GM19467 (cell line): ENCODE measurements at regions not wholly inside any gene's neighbourhood (a gene's known extent, or its start where the extent isn't known, plus 50 kb on each side); places are given as distances from the start of the nearest gene placed in this dataset.
"Not testable (repeated sequence)": the region's sequence is repeated elsewhere in the genome, so short reads cannot be mapped to it uniquely, and the experiment has no call there.

Experiments used
- ATAC-seq: cut with Tn5 transposase; IDR thresholded peaks from one replicate; pipeline ENCODE4 v1.9.1; 2021; ENCODE audit warnings: mild to moderate bottlenecking, moderate library complexity; ENCODE audit not compliant: unreplicated experiment

GRCh38 chr9:75274781-75275180 lies 186.5 kb downstream of the OSTF1 start:
- no peak for ATAC-seq

GRCh38 chr9:75282047-75282446 lies 193.7 kb downstream of the OSTF1 start:
- no peak for ATAC-seq

GRCh38 chr9:75289332-75289731 lies 201.0 kb downstream of the OSTF1 start:
- ATAC-seq = no peak

GRCh38 chr9:75299324-75299723 lies 211.0 kb downstream of the OSTF1 start:
- ATAC-seq = no peak

- no peak for ATAC-seq
These were observed 245.3 kb downstream of the OSTF1 start for GRCh38 chr9:75333624-75334023.

- ATAC-seq = no peak
These were observed 270.5 kb downstream of the OSTF1 start for GRCh38 chr9:75358846-75359245.

- ATAC-seq = no peak
These were observed 271.3 kb downstream of the OSTF1 start for GRCh38 chr9:75359638-75360037.

- no peak for ATAC-seq
These were observed 271.9 kb downstream of the OSTF1 start for GRCh38 chr9:75360252-75360651.

GRCh38 chr9:75362446-75362845 lies 274.1 kb downstream of the OSTF1 start:
- ATAC-seq = not testable (repeated sequence)

- ATAC-seq = no peak
These were observed 276.9 kb downstream of the OSTF1 start for GRCh38 chr9:75365196-75365595.

GRCh38 chr9:75369989-75370388 lies 281.7 kb downstream of the OSTF1 start:
- no peak for ATAC-seq

GRCh38 chr9:75372499-75373268 lies 284.4 kb downstream of the OSTF1 start:
- no peak for ATAC-seq

- ATAC-seq = no peak
These were observed 288.5 kb downstream of the OSTF1 start for GRCh38 chr9:75376680-75377254.

GRCh38 chr9:75378036-75378435 lies 289.7 kb downstream of the OSTF1 start:
- no peak for ATAC-seq

- ATAC-seq = no peak
These were observed 290.6 kb downstream of the OSTF1 start for GRCh38 chr9:75378926-75379325.

- no peak for ATAC-seq
These were observed 293.8 kb downstream of the OSTF1 start for GRCh38 chr9:75382126-75382525.

GRCh38 chr9:75383420-75384034 lies 295.2 kb downstream of the OSTF1 start:
- not testable (repeated sequence) for ATAC-seq

- ATAC-seq = no peak
These were observed 296.9 kb downstream of the OSTF1 start for GRCh38 chr9:75385236-75385635.

- ATAC-seq = no peak
These were observed 300.8 kb downstream of the OSTF1 start for GRCh38 chr9:75389101-75389500.

- ATAC-seq = no peak
These were observed 302.6 kb downstream of the OSTF1 start for GRCh38 chr9:75390951-75391350.

GRCh38 chr9:75391497-75391896 lies 303.2 kb downstream of the OSTF1 start:
- no peak for ATAC-seq

- ATAC-seq = no peak
These were observed 307.0 kb downstream of the OSTF1 start for GRCh38 chr9:75395336-75395735.
